ENCODE measurements at regions not wholly inside any gene's neighbourhood (a gene's known extent, or its start where the extent isn't known, plus 50 kb on each side); places are given as distances from the start of the nearest gene placed in this dataset.
A peak's percentile ranks its signal among the peaks of the same experiment; 100 is the strongest.

- Histone ChIP-seq H3K27me3 (ENCODE audit: low read depth) (no peaks in the 10 kb centered on the region), H3K4me1 (peaks cover 48% of the 10 kb centered on the region), H3K9me3 (no peaks in the 10 kb centered on the region), H3K36me3 (no peaks in the 10 kb centered on the region), H3K4me3 (no peak overlapping the region), H3K27ac (peak overlapping the region; percentile 91)
- intact Hi-C loops (cut with DNase I): no loop called here
- DNase-seq (no peak), ATAC-seq (peak in 1 of 2 donors; percentile 18)
- TF ChIP-seq, protein P1, sequence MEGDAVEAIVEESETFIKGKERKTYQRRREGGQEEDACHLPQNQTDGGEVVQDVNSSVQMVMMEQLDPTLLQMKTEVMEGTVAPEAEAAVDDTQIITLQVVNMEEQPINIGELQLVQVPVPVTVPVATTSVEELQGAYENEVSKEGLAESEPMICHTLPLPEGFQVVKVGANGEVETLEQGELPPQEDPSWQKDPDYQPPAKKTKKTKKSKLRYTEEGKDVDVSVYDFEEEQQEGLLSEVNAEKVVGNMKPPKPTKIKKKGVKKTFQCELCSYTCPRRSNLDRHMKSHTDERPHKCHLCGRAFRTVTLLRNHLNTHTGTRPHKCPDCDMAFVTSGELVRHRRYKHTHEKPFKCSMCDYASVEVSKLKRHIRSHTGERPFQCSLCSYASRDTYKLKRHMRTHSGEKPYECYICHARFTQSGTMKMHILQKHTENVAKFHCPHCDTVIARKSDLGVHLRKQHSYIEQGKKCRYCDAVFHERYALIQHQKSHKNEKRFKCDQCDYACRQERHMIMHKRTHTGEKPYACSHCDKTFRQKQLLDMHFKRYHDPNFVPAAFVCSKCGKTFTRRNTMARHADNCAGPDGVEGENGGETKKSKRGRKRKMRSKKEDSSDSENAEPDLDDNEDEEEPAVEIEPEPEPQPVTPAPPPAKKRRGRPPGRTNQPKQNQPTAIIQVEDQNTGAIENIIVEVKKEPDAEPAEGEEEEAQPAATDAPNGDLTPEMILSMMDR (IDR thresholded peaks at IDR 0.05): no peak
Observed at GRCh38 chr6:25007269-25007699, 71.5 kb upstream of the RIPOR2 start.

GRCh38 chr6:25008707-25009392 lies 73.1 kb upstream of the RIPOR2 start:
- TF ChIP-seq, protein P1 (IDR thresholded peaks at IDR 0.05): no peak
- Histone ChIP-seq H3K27ac (no peak overlapping the region), H3K4me3 (no peak overlapping the region), H3K9me3 (no peaks in the 10 kb centered on the region), H3K27me3 (ENCODE audit: low read depth) (no peaks in the 10 kb centered on the region), H3K4me1 (peaks cover 44% of the 10 kb centered on the region), H3K36me3 (no peaks in the 10 kb centered on the region)
- DNase-seq (no peak), ATAC-seq (no peak)
- intact Hi-C loops (cut with DNase I): no loop called here

DNA sequence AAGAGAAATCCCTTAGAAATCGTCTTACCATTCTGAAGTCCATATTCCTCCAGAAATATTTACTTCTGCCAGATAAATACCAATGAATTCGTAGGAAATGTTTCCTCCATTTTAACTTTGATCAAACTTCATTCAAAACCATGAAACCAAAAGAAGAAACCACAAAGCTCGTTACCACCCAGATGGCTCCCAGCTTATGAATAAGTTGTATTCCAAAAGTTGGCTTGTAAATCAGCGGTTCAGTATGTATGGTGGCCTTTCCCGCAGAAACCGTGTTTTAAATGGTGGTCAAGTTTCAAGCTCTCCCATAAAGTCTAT lies 73.6 kb upstream of the RIPOR2 start:
- H3K27me3 ChIP-seq (ENCODE audit: low read depth): no peaks in the 10 kb centered on the region
- H3K36me3 ChIP-seq: no peaks in the 10 kb centered on the region
- TF ChIP-seq, protein P1 (IDR thresholded peaks at IDR 0.05): no peak
- intact Hi-C loops (cut with DNase I): no loop called here
- H3K27ac ChIP-seq: no peak overlapping the region
- H3K4me1 ChIP-seq: peaks cover 44% of the 10 kb centered on the region
- ATAC-seq (no peak), DNase-seq (no peak)
- no peak overlapping the region for H3K4me3 ChIP-seq
- H3K9me3 ChIP-seq: no peaks in the 10 kb centered on the region

GRCh38 chr6:25010176-25010575 lies 74.4 kb upstream of the RIPOR2 start:
- H3K9me3 ChIP-seq: no peaks in the 10 kb centered on the region
- DNase-seq (no peak), ATAC-seq (no peak)
- TF ChIP-seq, protein P1 (IDR thresholded peaks at IDR 0.05): no peak
- no peaks in the 10 kb centered on the region for H3K27me3 ChIP-seq (ENCODE audit: low read depth)
- no peak overlapping the region for H3K4me3 ChIP-seq
- intact Hi-C loops (cut with DNase I): loop anchor here (10.0 kb wide), 1 partner anchor 155 kb away; no protein-coding TSS in a partner anchor
- peaks cover 44% of the 10 kb centered on the region for H3K4me1 ChIP-seq
- H3K36me3 ChIP-seq: no peaks in the 10 kb centered on the region
- H3K27ac ChIP-seq: no peak overlapping the region

DNA sequence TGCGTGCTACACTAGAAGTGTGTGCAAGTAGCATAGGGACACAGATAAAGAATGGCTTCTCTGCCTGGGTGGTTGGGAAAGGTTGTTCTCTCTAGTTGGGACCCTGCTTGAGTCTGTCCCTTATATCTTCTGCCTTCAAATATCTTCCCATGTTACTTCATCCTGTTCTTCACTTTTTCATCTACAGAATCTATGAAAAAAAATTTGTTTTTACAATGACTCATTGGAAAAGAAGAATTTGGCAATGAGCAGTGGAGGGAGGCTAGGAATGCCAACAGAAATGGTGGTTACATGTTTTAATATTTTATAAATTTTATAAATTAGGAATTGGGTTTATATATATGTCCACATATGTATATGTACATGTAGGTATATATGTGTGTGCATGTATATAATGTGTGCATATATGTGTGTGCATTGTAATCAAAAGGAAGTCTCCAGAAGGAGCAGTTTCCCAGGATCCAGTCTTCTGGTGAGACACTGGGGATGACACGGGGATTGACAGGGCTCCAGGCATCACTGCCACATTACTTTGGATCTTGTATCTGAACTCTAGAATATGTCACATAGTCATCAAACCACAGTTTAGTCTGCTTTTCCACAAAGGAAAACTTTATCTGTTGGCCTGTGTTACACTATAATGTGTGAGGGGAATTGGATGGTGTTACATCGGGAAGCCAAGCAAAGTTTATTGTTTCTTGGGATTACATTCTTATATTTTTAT lies 75.3 kb upstream of the RIPOR2 start:
- no peak overlapping the region for H3K27ac ChIP-seq
- no peaks in the 10 kb centered on the region for H3K9me3 ChIP-seq
- H3K36me3 ChIP-seq: no peaks in the 10 kb centered on the region
- TF ChIP-seq, protein P1 (IDR thresholded peaks at IDR 0.05): no peak
- no peaks in the 10 kb centered on the region for H3K27me3 ChIP-seq (ENCODE audit: low read depth)
- intact Hi-C loops (cut with DNase I): loop anchor here (10.0 kb wide), 1 partner anchor 156 kb away; no protein-coding TSS in a partner anchor
- ATAC-seq (no peak), DNase-seq (no peak)
- peaks cover 43% of the 10 kb centered on the region for H3K4me1 ChIP-seq
- no peak overlapping the region for H3K4me3 ChIP-seq
